ENCODE measurements at regions not wholly inside any gene's neighbourhood (a gene's known extent, or its start where the extent isn't known, plus 50 kb on each side); places are given as distances from the start of the nearest gene placed in this dataset.

- in situ Hi-C loops (cut with HindIII; ENCODE audit: low pct_unique_long_range_greater_than_20kb, low sequenced_read_pairs) (no loop called here), intact Hi-C loops (cut with micrococcal nuclease; ENCODE audit: unreplicated experiment) (no loop called here)
- H3K4me3 ChIP-seq (ENCODE audit: low read depth in 2 of 2, low read length in 2 of 2) = no peak overlapping the region
- CTCF ChIA-PET = no interaction called here
- TF ChIP-seq TCF7L2 (IDR thresholded peaks at IDR 0.05; ENCODE audit: low read depth, low read length) = no peak
- peak; percentile 59 to 78; a peak in 3 of 4 replicates for TF ChIP-seq REST (IDR thresholded peaks at IDR 0.05; ENCODE audit: insufficient read depth in 1 of 2, low read depth in 2 of 2, low read length in 1 of 2)
- ATAC-seq (no peak), DNase-seq (ENCODE audit: low read depth, low spot score) (no peak)
- H3K4me1 ChIP-seq (ENCODE audit: control insufficient read depth, insufficient read depth, low read length) = no peaks in the 10 kb centered on the region
- H3K27me3 ChIP-seq (ENCODE audit: control insufficient read depth, insufficient read depth, low read length) = no peaks in the 10 kb centered on the region
- H3K36me3 ChIP-seq (ENCODE audit: control insufficient read depth, insufficient read depth, low read length) = no peaks in the 10 kb centered on the region
- H3K9me3 ChIP-seq (ENCODE audit: control insufficient read depth, insufficient read depth, low read depth, low read length) = peaks cover 5% of the 10 kb centered on the region; the same call in 1 of the 2 replicates
- BruUV-seq (replicated peaks) = no TSS peak
- H3K27ac ChIP-seq (ENCODE audit: low read length) = no peak overlapping the region
- POLR2A ChIA-PET = no interaction called here
These were observed 594.7 kb upstream of the CCNG1 start for GRCh38 chr5:162842727-162843126.

- DNase-seq (ENCODE audit: low read depth, low spot score) (no peak), ATAC-seq (no peak)
- no peak for TF ChIP-seq POLR2AphosphoS5 (IDR thresholded peaks at IDR 0.05; ENCODE audit: low read depth, low read length)
- TF ChIP-seq SIN3A (IDR thresholded peaks at IDR 0.05; ENCODE audit: borderline replicate concordance, insufficient read depth, low read depth, low read length) = no peak
- no peak for TF ChIP-seq CTCF (IDR thresholded peaks at IDR 0.05)
- no peak for TF ChIP-seq REST (IDR thresholded peaks at IDR 0.05; ENCODE audit: insufficient read depth in 1 of 2, low read depth in 2 of 2, low read length in 1 of 2)
- TF ChIP-seq TCF7L2 (IDR thresholded peaks at IDR 0.05; ENCODE audit: low read depth, low read length) = no peak
- CTCF ChIA-PET = no interaction called here
- H3K36me3 ChIP-seq (ENCODE audit: control insufficient read depth, insufficient read depth, low read length) = no peaks in the 10 kb centered on the region
- no peaks in the 10 kb centered on the region for H3K27me3 ChIP-seq (ENCODE audit: control insufficient read depth, insufficient read depth, low read length)
- H3K9me3 ChIP-seq (ENCODE audit: control insufficient read depth, insufficient read depth, low read depth, low read length) = no peaks in the 10 kb centered on the region
- H3K4me3 ChIP-seq (ENCODE audit: low read depth in 2 of 2, low read length in 2 of 2) = no peak overlapping the region
- H3K27ac ChIP-seq (ENCODE audit: low read length) = no peak overlapping the region
- intact Hi-C loops (cut with micrococcal nuclease; ENCODE audit: unreplicated experiment) (no loop called here), in situ Hi-C loops (cut with HindIII; ENCODE audit: low pct_unique_long_range_greater_than_20kb, low sequenced_read_pairs) (no loop called here)
- no TSS peak for BruUV-seq (replicated peaks)
- POLR2A ChIA-PET = no interaction called here
- no peaks in the 10 kb centered on the region for H3K4me1 ChIP-seq (ENCODE audit: control insufficient read depth, insufficient read depth, low read length)
These were observed 585.3 kb upstream of the CCNG1 start for GRCh38 chr5:162852134-162852533.

Data from Panc1 (cell line).